ENCODE measurements at regions not wholly inside any gene's neighbourhood (a gene's known extent, or its start where the extent isn't known, plus 50 kb on each side); places are given as distances from the start of the nearest gene placed in this dataset.

- no peak for TF ChIP-seq EZH2phosphoT487 (IDR thresholded peaks at IDR 0.05; ENCODE audit: insufficient read depth, low read depth)
- TF ChIP-seq EZH2 (IDR thresholded peaks at IDR 0.05; ENCODE audit: insufficient read depth, poor library complexity, severe bottlenecking), result no peak
Measured at GRCh38 chr22:48044487-48045060, 1282.1 kb downstream of the TBC1D22A start.
